GM18517 (cell line): ENCODE measurements at regions not wholly inside any gene's neighbourhood (a gene's known extent, or its start where the extent isn't known, plus 50 kb on each side); places are given as distances from the start of the nearest gene placed in this dataset.
"Not testable (repeated sequence)": the region's sequence is repeated elsewhere in the genome, so short reads cannot be mapped to it uniquely, and the experiment has no call there.

Source experiments
- ATAC-seq: cut with Tn5 transposase; IDR thresholded peaks from one replicate; pipeline ENCODE4 v1.9.1; 2021; ENCODE audit warnings: mild to moderate bottlenecking, moderate library complexity; ENCODE audit not compliant: unreplicated experiment

- ATAC-seq: no peak
These were observed 223.9 kb upstream of the RXFP2 start for GRCh38 chr13:31515427-31515826.

GRCh38 chr13:31517599-31517998 lies 221.7 kb upstream of the RXFP2 start:
- ATAC-seq: no peak

- no peak for ATAC-seq
These were observed 220.7 kb upstream of the RXFP2 start for GRCh38 chr13:31518645-31519044.

DNA sequence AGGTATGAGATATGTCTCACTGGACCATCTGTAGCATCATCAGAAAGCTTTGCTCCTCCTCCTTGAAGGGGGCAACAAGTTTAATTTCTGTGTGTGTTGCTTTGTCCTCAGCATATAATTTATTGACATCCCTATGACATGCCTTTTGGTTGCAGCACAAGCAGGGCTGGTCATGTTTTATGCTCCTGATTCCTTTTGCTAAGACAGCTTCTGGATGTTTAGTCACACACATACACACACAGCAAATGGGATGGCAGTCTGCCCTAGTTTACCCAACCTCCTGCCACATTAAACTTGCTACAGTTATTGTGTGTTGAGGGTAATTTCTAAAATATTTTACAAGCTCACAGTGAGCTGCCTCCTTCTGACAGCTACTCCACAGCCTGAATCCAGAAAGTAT lies 217.9 kb upstream of the RXFP2 start:
- ATAC-seq: no peak

- no peak for ATAC-seq
These were observed 216.9 kb upstream of the RXFP2 start for GRCh38 chr13:31522396-31522795.

- no peak for ATAC-seq
These were observed 211.2 kb upstream of the RXFP2 start for GRCh38 chr13:31528176-31528575.

DNA sequence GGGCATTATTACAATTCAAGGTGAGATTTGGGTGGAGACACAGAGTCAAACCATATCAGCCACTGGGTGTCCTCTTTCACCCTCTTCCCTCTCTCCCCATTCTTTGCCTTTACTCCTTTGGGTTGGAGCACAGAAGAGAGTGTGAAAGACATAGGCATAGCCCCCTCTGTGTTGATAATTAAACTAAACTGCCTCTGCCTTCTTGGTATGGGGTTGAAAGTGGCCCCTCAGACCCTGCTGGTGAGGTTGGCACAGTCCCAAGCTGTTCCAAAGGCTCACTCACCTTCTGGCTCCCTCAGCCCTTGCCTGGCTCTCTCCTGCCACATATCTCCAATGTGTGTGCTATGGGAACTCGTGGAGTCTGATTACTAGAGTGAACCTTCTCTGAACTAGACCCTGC lies 210.6 kb upstream of the RXFP2 start:
- ATAC-seq: no peak

DNA sequence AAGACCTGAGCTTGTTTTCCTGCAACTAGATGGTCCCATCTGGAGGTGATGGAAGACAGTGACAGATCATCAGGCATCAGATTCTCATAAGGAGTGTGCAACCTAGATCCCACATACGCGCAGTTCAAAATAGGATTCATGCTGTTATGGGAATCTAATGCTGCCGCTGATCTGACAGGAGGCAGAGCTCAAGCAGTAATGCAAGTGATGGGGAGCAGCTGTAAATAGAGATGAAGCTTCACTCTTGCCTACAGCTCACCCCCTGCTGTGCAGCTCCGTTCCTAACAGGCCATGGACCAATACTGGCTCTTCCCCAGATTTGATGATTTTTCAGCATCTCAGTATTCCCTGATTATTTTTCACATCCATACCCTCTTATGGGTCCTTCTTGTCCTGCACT lies 208.4 kb upstream of the RXFP2 start:
- ATAC-seq: no peak

DNA sequence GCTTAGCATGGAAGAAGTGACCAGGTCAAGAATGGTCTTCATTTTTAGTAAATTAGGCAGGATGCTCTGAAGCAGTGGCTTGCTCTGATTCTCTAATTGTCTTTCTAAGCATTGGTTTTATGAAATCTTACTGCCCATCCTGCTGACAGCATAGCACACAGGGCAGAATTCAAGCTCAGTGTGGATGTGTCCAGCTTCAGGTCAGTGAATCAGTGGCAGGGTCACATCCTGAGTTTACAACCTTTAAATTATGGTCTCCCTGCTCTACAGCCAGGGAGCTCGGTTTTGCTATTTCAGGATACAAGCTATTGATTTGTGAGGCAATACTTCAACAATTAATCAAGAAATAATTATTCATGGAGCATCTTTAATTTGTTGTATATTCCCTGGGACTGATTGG lies 202.3 kb upstream of the RXFP2 start:
- ATAC-seq: no peak

- no peak for ATAC-seq
These were observed 201.0 kb upstream of the RXFP2 start for GRCh38 chr13:31538067-31539042.

DNA sequence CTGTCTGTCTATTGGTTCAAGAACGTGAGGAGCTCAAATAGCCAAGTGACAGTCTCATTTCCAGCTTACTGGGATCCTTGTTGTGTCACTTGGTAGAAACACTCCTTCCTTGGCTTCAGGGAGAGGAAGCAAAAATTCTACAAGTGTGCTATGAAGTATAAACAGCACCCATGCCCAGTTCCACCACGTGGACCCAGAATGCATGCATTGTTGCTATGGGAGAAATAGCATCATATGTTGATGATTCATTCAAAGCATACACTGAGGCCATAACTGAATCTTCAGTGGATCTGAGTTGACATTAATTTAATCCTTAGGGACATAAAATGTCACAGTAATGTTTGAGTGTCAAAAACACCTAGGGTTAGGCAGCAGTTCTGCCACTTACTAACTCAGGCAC lies 199.0 kb upstream of the RXFP2 start:
- ATAC-seq: no peak

DNA sequence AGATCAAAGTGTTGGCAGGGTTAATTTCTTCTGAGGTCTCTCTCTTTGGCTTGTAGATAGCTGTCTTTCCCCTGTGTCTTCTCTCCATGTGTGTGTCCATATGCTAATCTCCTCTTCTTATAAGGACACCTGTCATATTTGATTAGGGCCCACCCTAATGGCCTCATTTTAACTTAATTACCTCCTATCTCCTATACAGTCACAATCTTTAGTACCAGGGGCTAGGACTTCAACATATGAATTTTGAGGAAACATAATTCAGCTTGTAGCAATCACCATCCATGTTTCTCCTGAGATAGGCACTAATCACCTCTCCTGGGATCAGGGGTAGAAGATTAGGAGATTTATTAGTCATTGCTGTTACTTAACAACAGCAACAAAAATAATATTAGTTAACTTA lies 196.1 kb upstream of the RXFP2 start:
- no peak for ATAC-seq

- ATAC-seq: no peak
These were observed 193.7 kb upstream of the RXFP2 start for GRCh38 chr13:31545616-31546015.

DNA sequence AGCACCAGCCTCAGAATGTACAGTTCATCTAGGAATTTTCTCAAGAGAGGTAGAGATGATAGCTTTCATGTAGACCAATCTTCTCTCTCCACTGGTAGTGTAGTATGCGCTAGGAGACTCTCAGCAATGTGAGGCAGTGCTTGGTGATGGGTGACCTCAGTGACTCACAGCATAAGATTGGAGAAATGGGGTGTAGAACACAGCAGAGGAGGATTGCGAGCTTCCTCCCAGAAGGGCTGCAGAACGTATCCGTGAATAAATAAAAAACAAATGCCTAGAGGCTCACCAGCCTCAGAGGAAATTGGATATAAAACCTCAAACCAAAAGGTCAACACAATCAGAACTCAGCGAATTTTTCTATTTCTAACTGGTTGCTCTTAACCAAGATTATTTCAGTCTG lies 182.9 kb upstream of the RXFP2 start:
- no peak for ATAC-seq

DNA sequence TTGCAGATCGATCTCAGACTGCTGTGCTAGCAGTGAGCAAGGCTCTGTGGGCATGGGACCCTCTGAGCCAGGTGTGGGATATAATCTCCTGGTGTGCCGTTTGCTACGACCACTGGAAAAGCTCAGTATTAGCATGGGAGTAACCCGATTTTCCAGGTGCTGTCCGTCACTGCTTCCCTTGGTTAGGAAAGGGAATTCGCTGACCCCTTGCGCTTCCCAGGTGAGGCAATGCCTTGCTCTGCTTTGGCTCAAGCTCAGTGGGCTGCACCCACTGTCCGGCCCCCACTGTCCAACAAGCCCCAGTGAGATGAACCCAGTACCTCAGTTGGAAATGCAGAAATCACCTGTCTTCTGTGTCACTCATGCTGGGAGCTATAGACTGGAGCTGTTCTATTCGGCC lies 155.1 kb upstream of the RXFP2 start:
- not testable (repeated sequence) for ATAC-seq

DNA sequence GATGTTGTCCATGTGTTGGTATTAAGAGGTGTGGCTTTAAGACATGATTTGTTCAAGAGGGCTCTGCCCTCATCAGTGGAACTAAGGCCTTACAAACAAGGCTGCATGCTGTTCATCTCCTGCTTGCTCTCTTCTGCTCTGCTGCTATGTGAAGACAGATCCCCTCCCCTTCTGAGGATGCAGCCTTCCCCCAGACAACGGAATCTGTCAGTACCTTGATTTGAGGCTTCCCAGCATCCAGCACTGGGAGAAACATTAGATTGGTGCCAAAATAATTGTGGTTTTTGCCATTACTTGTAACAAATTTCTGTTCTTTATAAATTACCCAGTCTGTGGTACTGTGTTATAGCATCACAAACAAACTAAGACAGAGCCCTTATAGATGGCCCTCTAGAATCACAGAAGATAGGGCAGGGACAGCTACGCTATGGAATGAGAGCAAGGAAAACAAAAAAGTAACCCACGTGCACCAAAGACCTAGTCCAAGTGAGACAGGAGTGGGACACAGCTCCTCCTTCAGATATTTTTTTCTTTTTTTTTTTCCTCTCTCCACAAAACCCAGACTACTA lies 151.5 kb upstream of the RXFP2 start:
- ATAC-seq: no peak

GRCh38 chr13:31588316-31588715 lies 151.0 kb upstream of the RXFP2 start:
- no peak for ATAC-seq

DNA sequence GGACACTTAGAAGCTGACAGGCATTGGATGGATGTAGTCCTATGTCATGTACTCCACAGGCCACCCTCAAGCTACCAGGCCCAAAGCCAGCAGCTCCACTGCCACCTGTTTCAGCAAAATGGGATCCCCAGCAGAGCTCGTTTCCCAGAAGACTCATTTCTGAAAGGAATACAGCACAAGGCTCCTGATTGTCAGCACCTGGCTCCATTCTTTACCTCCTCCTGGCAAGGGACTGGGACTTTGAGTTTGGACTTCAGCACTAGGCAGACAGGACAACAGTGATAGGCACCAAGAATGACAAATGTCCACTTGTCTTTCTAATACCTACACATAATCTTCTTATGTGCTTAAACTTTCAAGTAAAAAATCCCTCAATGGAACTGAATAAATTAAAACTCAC lies 150.4 kb upstream of the RXFP2 start:
- ATAC-seq: no peak

- no peak for ATAC-seq
These were observed 147.6 kb upstream of the RXFP2 start for GRCh38 chr13:31591642-31592233.

- ATAC-seq: no peak
These were observed 145.3 kb upstream of the RXFP2 start for GRCh38 chr13:31594056-31594455.

- no peak for ATAC-seq
These were observed 143.8 kb upstream of the RXFP2 start for GRCh38 chr13:31595563-31595962.

- ATAC-seq: no peak
These were observed 140.3 kb upstream of the RXFP2 start for GRCh38 chr13:31598990-31599389.
